ENCODE measurements at regions not wholly inside any gene's neighbourhood (a gene's known extent, or its start where the extent isn't known, plus 50 kb on each side); places are given as distances from the start of the nearest gene placed in this dataset.

DNA sequence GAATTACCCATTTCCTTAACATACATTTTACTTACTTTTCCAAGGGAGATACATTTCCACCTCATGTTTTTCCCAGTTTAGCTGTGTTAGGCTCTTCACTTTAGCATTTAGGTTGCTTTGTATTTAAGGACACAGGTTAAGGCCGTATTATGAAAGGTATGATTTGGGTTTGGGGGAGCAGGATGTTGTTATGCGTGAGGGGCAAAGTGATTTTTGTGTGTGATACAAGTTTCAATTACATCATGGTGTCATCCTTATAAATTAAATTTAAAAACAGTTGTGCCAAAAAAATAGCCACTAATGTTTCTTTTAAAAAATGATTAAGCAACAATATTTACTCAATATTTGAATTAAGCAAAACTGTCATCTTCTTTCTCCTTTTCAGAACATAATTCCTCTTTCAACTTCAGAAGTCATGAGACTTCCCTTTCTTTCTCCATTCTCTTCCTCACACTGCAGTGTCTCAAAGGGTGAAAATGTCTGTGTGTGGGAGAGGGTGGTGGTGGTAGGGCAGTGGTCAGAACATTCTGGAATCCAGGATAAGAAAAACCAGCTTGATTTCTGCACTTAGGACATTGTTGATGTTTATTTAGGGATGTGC, 126.2 kb downstream of the KCNRG start:
- TF ChIP-seq GATA2 (IDR thresholded peaks at IDR 0.05; ENCODE audit: low read depth, low read length) (no peak), GATA3 (IDR thresholded peaks at IDR 0.05; ENCODE audit: low read depth, low read length) (no peak)

Measured in SH-SY5Y (cell line).